Stomach smooth muscle (tissue), 2 donors: ENCODE measurements at regions not wholly inside any gene's neighbourhood (a gene's known extent, or its start where the extent isn't known, plus 50 kb on each side); places are given as distances from the start of the nearest gene placed in this dataset.

Experiments used
- H3K27ac ChIP-seq: one replicate; pipeline ENCODE4 v1.7.0; 2013; ENCODE audit warnings: mild to moderate bottlenecking, low read length, inconsistent platforms
- H3K27me3 ChIP-seq, 2 donors: one replicate each; pipeline ENCODE4 v1.7.0; 2013; ENCODE audit warnings: low read length in 2 of 2; ENCODE audit not compliant: insufficient read depth in 2 of 2, control insufficient read depth in 1 of 2
- H3K36me3 ChIP-seq, 2 donors: one replicate each; pipeline ENCODE4 v1.7.0; 2013; ENCODE audit warnings: low read length in 2 of 2; ENCODE audit not compliant: control insufficient read depth in 2 of 2, insufficient read depth in 2 of 2
- H3K4me1 ChIP-seq: one replicate; pipeline ENCODE4 v1.7.0; 2013; ENCODE audit warnings: low read length; ENCODE audit not compliant: control insufficient read depth, insufficient read depth
- H3K4me3 ChIP-seq, 2 donors: one replicate each; pipeline ENCODE4 v1.7.0; 2013; ENCODE audit warnings: low read length in 2 of 2
- H3K9ac ChIP-seq, 2 donors: one replicate each; pipeline ENCODE4 v1.7.0; 2013; ENCODE audit warnings: low read length in 2 of 2, mild to moderate bottlenecking in 1 of 2
- H3K9me3 ChIP-seq, 2 donors: one replicate each; pipeline ENCODE4 v1.7.0; 2013; ENCODE audit warnings: low read length in 2 of 2; ENCODE audit not compliant: control insufficient read depth in 2 of 2
- donor health status: healthy.
- donor health status: Pancreatic carcinoma.

DNA sequence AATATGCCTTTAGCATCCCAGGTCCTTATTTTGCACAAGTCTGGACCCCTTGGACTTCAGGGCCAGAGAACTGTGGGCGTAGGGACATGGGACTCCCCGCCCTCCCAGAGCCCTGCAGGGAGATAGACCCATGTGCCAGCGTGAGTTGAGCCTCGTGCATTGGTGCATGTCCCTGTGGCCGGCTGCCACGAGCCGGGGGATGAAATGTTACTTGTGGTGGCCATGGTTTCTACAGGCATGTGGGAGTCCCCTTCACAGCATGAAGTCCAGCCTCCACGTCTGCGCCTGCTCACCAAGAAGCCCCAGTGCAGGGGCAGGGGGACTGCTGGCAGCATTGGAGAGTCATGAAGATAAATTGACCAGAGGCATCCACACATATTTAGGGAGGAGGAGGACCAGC, 470.0 kb downstream of the BCL11B start:
- Histone ChIP-seq H3K9ac (no peak overlapping the region), H3K36me3 (no peaks in the 10 kb centered on the region), H3K4me1 (no peaks in the 10 kb centered on the region), H3K4me3 (no peak overlapping the region), H3K27me3 (no peaks in the 10 kb centered on the region), H3K27ac (no peak overlapping the region), H3K9me3 (peaks cover 2 to 3% of the 10 kb centered on the region in 2 donors)

DNA sequence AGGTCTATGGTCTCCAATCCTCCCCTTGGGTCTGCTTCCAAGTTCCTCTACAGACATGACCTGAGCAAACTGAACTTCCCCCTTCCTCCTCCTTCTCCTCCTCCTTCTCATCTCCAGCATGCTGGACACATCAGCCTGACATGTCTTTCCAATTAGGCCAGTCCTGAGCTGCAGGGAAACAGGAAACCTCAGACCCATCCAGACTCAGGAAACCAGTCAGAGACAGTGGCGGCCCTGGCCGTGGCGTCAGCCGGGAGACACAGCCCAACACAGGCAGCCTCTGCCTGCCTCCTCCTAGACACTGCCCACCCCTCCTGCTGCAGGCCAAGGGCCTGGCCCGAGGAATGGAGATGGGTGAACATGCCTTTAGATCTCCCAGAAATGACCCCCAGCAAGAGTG, 468.8 kb downstream of the BCL11B start:
- Histone ChIP-seq H3K27me3 (no peaks in the 10 kb centered on the region), H3K9me3 (peaks cover 2 to 3% of the 10 kb centered on the region in 2 donors), H3K36me3 (no peaks in the 10 kb centered on the region), H3K9ac (no peak overlapping the region), H3K4me3 (no peak overlapping the region), H3K4me1 (no peaks in the 10 kb centered on the region), H3K27ac (no peak overlapping the region)

DNA sequence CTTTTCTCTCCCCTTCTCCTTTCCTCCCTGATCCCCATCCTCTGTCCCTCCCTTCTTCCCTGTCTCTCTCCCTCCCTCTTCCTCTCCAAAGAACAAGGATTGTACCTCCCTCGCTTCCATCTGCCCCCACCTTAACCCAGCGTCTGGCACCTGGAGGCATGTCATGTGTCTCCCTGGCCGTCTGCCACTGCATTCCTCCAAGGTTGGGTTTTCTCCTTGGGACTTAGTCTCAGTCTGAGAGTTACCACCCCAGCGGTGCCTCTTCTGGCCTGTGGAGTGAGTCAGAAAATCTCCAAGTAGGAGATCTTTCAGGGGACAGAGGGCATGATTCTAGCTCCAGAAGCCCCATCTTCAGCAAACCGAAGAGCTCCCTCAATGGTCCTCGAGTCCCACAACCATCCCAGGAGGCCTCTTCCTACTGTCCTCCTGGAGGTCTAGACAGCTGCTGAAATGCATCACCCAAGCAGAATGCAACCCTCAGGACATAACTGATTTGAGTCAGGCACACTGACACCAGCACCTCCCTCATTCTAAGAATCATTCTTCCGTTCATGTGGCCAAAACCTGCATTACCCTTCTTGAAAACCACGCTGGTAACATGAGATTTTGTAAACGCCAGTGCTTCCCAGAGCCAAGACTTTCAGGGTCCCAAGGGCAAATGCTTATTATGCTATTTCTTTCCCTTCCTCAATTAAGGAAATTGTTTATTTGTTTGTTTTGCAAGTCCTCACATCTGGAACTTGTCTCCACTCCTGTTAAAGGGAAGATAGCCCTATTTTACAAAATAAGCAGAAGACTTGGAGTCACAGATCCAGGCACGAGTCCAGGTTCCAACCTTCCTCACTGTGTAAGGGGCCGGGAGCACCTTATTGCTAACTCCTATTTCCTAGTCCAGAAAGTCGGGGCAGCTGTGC, 463.2 kb downstream of the BCL11B start:
- Histone ChIP-seq H3K4me1 (no peaks in the 10 kb centered on the region), H3K4me3 (no peak overlapping the region), H3K27me3 (no peaks in the 10 kb centered on the region), H3K27ac (no peak overlapping the region), H3K9ac (no peak overlapping the region), H3K36me3 (no peaks in the 10 kb centered on the region), H3K9me3 (peaks cover 0 to 3% of the 10 kb centered on the region in 2 donors)

DNA sequence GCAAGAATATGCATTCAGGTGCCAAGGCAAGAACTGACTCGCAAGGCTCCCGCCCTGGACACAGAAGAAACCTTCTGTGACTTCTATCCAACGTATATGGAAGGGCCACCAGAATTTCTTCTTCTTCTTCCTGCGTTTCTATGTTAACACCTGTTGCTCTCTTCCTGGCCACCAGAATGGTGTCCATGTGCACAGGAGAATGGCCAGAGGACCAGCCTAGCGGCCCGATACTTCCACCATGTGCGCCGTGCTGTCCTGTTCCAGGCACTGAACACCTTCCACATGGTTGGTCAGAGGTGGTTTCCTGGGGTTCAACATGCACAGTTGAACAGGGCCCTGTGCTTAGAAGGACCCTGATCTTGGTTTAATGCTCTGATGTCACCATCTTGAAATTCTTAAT, 455.8 kb downstream of the BCL11B start:
- Histone ChIP-seq H3K9me3 (no peaks in the 10 kb centered on the region), H3K36me3 (no peaks in the 10 kb centered on the region)

DNA sequence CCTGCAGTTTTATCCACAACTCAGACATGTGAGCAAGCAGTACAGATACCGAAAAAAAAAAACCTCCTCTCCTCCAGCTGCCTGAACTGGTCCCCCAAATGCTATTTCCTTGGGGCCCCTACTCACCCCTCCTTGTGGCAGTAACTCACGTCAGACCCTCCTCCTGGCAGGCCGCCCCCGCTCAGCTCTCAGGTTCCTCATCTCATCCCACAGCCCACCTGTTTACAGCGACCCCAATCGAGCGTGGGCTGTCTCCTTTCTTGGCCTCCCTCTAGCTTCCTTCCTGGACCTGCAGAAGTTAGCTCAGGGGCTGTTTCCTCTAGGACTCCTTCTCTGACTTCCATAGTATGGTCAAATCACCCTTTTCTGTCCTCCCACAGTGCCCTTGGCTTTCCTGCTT, 455.3 kb downstream of the BCL11B start:
- no peaks in the 10 kb centered on the region for H3K4me1 ChIP-seq
- H3K27ac ChIP-seq: no peak overlapping the region
- no peaks in the 10 kb centered on the region for H3K36me3 ChIP-seq
- H3K27me3 ChIP-seq: no peaks in the 10 kb centered on the region
- H3K9me3 ChIP-seq: no peaks in the 10 kb centered on the region
- H3K9ac ChIP-seq: no peak overlapping the region
- no peak overlapping the region for H3K4me3 ChIP-seq

More for the DNA sequence above, 455.8 kb downstream of the BCL11B start:
- no peak overlapping the region for H3K4me3 ChIP-seq
- no peaks in the 10 kb centered on the region for H3K27me3 ChIP-seq
- no peak overlapping the region for H3K27ac ChIP-seq
- H3K4me1 ChIP-seq: no peaks in the 10 kb centered on the region
- no peak overlapping the region for H3K9ac ChIP-seq

DNA sequence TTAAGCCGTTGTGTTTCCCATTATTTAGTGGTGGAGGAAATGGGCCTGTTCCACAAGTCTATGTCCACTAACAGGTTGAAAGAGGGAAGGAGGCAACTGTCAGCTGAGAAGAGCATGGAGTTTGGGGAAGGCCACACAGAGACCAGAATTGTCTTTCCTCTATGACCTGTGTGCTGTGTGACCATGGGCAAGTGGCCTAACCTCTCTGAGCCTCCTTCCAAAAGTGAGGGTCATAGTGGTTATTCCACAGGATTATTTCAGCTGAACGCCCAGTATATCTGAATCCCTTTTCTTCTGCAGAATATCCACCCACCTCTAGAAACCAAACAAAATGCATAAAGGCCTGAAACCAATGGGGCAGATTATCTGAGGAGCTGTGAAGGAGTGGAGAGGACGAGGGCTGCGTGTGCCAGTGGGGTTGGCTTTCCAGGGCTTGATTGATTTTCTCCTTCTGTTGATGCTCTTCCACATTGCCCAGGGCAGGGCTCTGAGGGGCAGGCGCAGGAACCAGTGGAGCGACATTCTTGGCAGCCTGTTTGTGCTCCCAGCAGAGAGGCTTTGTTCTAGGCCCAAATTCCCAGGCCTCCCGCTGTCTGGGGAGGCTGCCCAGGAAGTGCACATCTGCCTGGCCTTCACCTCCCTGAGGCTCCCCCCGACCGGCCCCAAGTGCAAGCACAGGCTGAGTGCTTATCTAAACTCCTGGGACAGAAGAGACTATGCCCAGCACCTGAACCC, 452.7 kb downstream of the BCL11B start:
- no peak overlapping the region for H3K27ac ChIP-seq
- H3K4me3 ChIP-seq: no peak overlapping the region
- no peaks in the 10 kb centered on the region for H3K4me1 ChIP-seq
- H3K9me3 ChIP-seq: no peaks in the 10 kb centered on the region
- H3K9ac ChIP-seq: no peak overlapping the region
- no peaks in the 10 kb centered on the region for H3K36me3 ChIP-seq
- H3K27me3 ChIP-seq: no peaks in the 10 kb centered on the region

DNA sequence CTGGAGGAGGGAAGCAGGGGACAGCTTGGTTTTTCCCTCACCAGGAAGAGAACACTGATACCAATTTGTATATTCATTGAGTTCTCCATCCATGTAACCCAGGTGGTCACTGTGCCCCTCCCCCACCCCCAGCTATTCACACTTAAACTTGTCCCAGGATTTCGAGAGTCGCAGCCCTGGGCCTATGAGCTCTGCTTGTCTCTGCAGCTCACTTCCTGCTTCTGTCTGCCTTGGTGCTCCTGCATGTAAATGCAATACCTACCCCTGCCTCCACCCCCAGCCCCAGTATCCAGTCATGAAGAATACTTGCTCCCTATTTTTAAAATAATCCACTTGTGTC, 452.2 kb downstream of the BCL11B start:
- no peaks in the 10 kb centered on the region for H3K4me1 ChIP-seq
- no peaks in the 10 kb centered on the region for H3K27me3 ChIP-seq
- no peak overlapping the region for H3K9ac ChIP-seq
- H3K36me3 ChIP-seq: no peaks in the 10 kb centered on the region
- H3K4me3 ChIP-seq: no peak overlapping the region
- H3K9me3 ChIP-seq: no peaks in the 10 kb centered on the region
- H3K27ac ChIP-seq: no peak overlapping the region

DNA sequence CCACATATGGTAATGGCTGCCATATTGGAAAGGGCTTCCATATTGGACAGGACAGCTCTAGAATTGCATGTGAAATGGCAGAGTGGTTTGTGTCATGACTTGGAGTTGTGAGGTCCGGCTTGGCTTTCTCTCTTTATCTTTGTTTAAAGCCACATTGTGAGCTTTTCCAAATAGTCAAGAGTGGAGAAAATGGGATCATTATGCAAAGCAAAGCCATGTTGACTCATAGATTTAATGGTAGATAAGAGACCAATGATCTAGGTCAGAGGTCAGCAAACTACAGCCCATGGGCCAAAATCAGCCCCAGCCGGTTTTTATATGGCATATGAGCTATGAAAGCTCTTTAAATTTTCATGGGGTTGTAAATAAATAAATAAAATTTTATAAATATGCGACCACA, 449.1 kb downstream of the BCL11B start:
- Histone ChIP-seq H3K27ac (no peak overlapping the region), H3K9ac (no peak overlapping the region), H3K4me1 (no peaks in the 10 kb centered on the region), H3K27me3 (peaks cover 0 to 2% of the 10 kb centered on the region in 2 donors), H3K9me3 (no peaks in the 10 kb centered on the region), H3K4me3 (no peak overlapping the region), H3K36me3 (no peaks in the 10 kb centered on the region)

DNA sequence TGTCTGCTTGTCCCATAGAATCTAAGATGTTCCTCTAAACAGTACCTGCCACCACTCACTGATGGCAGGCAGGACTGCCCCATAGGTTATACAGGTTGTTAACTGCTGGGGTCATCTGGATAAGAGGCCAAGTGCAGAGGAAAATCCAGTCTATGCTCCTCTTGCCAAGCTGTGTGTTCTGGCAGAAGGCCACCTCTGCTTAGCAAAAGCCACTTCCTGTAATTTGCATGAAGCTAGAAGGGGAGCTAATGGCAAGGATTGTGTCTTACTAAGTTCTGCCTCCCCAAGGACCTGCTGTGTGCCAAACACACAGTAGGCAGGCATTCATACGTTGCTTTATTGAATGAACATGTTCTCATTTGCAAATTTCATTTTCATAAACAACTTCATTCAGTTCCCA, 445.4 kb downstream of the BCL11B start:
- Histone ChIP-seq H3K36me3 (no peaks in the 10 kb centered on the region), H3K4me3 (no peak overlapping the region), H3K9ac (no peak overlapping the region), H3K27me3 (peaks cover 5 to 6% of the 10 kb centered on the region in 2 donors), H3K4me1 (no peaks in the 10 kb centered on the region), H3K9me3 (peaks cover 0 to 7% of the 10 kb centered on the region in 2 donors), H3K27ac (no peak overlapping the region)

DNA sequence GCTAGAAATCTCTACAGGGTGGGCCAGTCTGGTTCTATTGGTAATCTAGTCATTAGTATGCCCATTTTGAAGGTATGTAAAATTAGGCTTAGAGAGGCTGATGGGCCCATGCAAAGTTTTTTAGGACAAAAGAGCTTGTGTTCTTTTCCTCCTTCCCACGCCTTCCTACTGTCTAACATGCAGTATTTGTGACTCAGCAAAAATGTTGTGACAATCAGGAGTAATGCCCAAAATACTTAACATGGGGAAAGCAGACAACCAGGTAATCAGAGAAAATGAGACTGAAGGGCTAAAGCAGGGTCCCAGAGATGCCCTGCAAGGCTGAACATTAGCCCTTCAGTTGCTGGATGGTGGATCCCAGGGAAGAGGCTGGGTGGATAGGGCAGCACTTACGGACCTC, 437.9 kb downstream of the BCL11B start:
- H3K27me3 ChIP-seq: peaks cover 6 to 7% of the 10 kb centered on the region in 2 donors
- no peak overlapping the region for H3K4me3 ChIP-seq
- peaks cover 0 to 13% of the 10 kb centered on the region in 2 donors for H3K9me3 ChIP-seq
- H3K4me1 ChIP-seq: no peaks in the 10 kb centered on the region
- H3K27ac ChIP-seq: no peak overlapping the region
- H3K9ac ChIP-seq: no peak overlapping the region
- no peaks in the 10 kb centered on the region for H3K36me3 ChIP-seq
